ENCODE measurements at regions not wholly inside any gene's neighbourhood (a gene's known extent, or its start where the extent isn't known, plus 50 kb on each side); places are given as distances from the start of the nearest gene placed in this dataset.

DNA sequence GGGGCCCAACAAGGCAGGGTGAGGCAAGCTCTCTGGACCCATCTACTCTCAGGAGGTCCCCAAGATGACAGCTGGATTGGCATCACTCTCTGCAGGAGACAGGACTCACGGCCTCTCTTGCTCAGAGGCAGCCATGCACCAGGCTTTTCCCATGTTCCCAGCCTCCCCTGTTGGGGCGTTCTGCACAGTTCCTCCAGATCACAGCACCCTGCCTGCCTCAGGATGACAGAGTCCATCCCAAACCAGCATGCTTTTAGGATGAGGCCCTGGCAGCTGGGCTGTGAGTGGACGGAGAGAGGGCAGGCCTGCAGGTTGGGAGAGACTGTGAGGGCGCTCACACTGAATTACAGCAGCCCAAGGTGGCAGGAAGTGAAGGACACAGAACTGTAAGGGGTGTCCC is 143.2 kb upstream of the MLN start:
- H3K4me1 ChIP-seq: no peaks in the 10 kb centered on the region
- no peak for DNase-seq
- WGBS, 3 donors: 68 to 86% (median 84%) methylated on average over 4 of the region's 4 CpGs
- TF ChIP-seq, protein P1, sequence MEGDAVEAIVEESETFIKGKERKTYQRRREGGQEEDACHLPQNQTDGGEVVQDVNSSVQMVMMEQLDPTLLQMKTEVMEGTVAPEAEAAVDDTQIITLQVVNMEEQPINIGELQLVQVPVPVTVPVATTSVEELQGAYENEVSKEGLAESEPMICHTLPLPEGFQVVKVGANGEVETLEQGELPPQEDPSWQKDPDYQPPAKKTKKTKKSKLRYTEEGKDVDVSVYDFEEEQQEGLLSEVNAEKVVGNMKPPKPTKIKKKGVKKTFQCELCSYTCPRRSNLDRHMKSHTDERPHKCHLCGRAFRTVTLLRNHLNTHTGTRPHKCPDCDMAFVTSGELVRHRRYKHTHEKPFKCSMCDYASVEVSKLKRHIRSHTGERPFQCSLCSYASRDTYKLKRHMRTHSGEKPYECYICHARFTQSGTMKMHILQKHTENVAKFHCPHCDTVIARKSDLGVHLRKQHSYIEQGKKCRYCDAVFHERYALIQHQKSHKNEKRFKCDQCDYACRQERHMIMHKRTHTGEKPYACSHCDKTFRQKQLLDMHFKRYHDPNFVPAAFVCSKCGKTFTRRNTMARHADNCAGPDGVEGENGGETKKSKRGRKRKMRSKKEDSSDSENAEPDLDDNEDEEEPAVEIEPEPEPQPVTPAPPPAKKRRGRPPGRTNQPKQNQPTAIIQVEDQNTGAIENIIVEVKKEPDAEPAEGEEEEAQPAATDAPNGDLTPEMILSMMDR (IDR thresholded peaks at IDR 0.05): no peak
- H3K27ac ChIP-seq: no peak overlapping the region
- intact Hi-C loops (cut with DNase I): no loop called here
- H3K36me3 ChIP-seq (ENCODE audit: insufficient read depth in 1 of 2, low read depth in 1 of 2): no peaks in the 10 kb centered on the region
- no peak overlapping the region for H3K4me3 ChIP-seq
- no peaks in the 10 kb centered on the region for H3K9me3 ChIP-seq
- peaks cover 0 to 15% (median 0%) of the 10 kb centered on the region in 3 donors for H3K27me3 ChIP-seq (ENCODE audit: insufficient read depth in 3 of 3, low read length in 2 of 3)
- no peak for ATAC-seq

DNA sequence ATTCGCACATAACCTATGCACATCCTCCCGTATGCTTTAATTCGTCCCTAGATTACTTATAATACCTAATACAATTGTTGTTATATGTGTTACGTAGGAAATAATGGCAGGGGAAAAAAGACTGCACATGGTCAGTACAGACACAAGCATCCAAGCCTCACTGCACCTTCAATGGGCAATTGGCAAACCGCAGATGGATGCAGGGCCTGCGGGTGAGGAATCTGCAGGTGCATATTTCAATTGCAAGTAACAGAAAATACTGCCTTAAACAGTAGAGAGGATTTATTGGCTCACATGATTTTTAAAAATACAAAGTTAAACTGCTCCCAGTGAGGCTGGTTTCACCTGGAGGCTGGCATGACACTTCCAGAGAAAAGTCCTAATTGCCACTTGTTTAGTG is 142.1 kb upstream of the MLN start:
- Histone ChIP-seq H3K9me3 (no peaks in the 10 kb centered on the region), H3K27me3 (ENCODE audit: insufficient read depth in 3 of 3, low read length in 2 of 3) (peaks cover 0 to 13% (median 0%) of the 10 kb centered on the region in 3 donors), H3K4me3 (no peak overlapping the region), H3K36me3 (ENCODE audit: insufficient read depth in 1 of 2, low read depth in 1 of 2) (no peaks in the 10 kb centered on the region), H3K4me1 (no peaks in the 10 kb centered on the region), H3K27ac (no peak overlapping the region)
- DNase-seq: no peak
- TF ChIP-seq, protein P1 (IDR thresholded peaks at IDR 0.05): no peak
- ATAC-seq: no peak
- WGBS, 3 donors: 84 to 95% (median 94%) methylated on average over 6 of the region's 6 CpGs
- intact Hi-C loops (cut with DNase I): no loop called here

DNA sequence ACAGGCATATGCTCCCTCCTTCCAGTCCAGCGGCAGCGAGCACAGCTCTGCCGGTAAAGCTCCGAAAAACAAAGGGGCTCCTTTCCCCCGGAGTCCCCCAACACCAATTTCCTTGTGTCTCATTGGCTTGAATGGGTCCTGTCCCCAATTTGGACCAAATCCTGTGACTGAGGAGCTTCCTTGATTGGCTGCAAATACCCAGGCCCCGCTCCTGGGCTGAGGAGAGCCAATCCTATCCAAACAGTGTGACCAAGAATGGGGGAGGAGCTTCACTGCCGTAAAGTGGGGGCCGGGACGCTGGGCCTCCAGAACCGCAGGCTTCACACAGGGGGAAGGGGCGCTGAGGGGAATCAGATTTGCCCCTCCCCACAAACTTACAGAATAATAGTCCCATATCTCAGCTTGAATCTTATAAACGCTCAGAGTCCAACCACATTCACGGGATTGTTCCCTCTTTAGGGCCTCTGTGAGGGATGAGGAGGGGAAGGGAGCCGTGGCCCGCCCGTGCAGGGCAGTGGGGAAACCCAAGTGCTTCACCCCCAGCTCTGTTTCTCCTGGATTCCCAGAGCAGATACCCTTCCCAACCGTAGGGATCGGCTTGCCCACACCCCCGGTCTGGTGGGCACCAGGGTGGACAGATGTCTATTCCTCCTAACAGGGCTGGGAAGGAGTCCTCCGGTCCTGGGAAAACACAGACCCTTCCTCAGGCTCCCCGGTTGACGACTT is 141.0 kb upstream of the MLN start:
- WGBS, 3 donors: 77 to 86% (median 81%) methylated on average over 22 of the region's 22 CpGs
- TF ChIP-seq, protein P1 (IDR thresholded peaks at IDR 0.05): no peak
- peaks cover 0 to 19% (median 0%) of the 10 kb centered on the region in 3 donors for H3K27me3 ChIP-seq (ENCODE audit: insufficient read depth in 3 of 3, low read length in 2 of 3)
- DNase-seq: no peak
- no peaks in the 10 kb centered on the region for H3K4me1 ChIP-seq
- ATAC-seq: no peak
- no peak overlapping the region for H3K27ac ChIP-seq
- no peak overlapping the region for H3K4me3 ChIP-seq
- no peaks in the 10 kb centered on the region for H3K9me3 ChIP-seq
- intact Hi-C loops (cut with DNase I): no loop called here
- no peaks in the 10 kb centered on the region for H3K36me3 ChIP-seq (ENCODE audit: insufficient read depth in 1 of 2, low read depth in 1 of 2)

DNA sequence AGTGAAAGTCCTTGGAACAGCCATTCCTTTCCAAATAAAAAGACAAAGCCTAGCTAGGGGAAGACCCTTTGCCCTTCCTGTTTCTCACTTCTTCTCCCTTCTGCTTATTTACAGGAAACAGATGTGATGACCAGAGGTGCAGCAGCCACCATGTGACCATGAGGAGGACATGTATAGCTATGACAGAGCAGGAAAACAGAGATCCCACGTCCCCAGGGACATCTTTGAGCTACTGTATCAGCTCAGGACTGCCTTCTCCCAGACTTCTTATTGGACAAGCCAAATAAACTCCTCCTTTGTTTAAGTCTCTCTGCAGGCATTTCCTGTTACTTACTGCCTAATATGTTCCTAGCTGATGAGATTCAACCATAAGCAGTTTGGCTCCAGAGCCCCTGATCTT is 133.1 kb upstream of the MLN start:
- Histone ChIP-seq H3K27ac (no peak overlapping the region), H3K4me1 (no peaks in the 10 kb centered on the region), H3K27me3 (ENCODE audit: insufficient read depth in 3 of 3, low read length in 2 of 3) (peaks cover 0 to 12% (median 1%) of the 10 kb centered on the region in 3 donors), H3K9me3 (no peaks in the 10 kb centered on the region), H3K36me3 (ENCODE audit: insufficient read depth in 1 of 2, low read depth in 1 of 2) (no peaks in the 10 kb centered on the region), H3K4me3 (no peak overlapping the region)
- WGBS, 3 donors: 34 to 42% (median 42%) methylated on average over 1 of the region's 1 CpG
- no peak for ATAC-seq
- intact Hi-C loops (cut with DNase I): no loop called here
- TF ChIP-seq, protein P1 (IDR thresholded peaks at IDR 0.05): no peak
- no peak for DNase-seq

All from psoas muscle (tissue), 7 donors.